HFFc6 (cell line): ENCODE measurements at regions not wholly inside any gene's neighbourhood (a gene's known extent, or its start where the extent isn't known, plus 50 kb on each side); places are given as distances from the start of the nearest gene placed in this dataset.
A peak's percentile ranks its signal among the peaks of the same experiment; 100 is the strongest.

ENCODE experiments used
- DNase-seq: peaks from one replicate; pipeline ENCODE4 v3.0.0-alpha.2; 2018
- H3K27ac Mint-ChIP-seq: 2 replicates; pipeline ENCODE4 v1.8.0; 2020; ENCODE audit warnings: mild to moderate bottlenecking, mixed read lengths
- H3K27me3 Mint-ChIP-seq: 2 replicates; pipeline ENCODE4 v1.8.0; 2021; ENCODE audit warnings: mild to moderate bottlenecking, moderate library complexity, mixed read lengths; ENCODE audit not compliant: insufficient read depth
- H3K36me3 Mint-ChIP-seq: 2 replicates; pipeline ENCODE4 v1.8.0; 2021; ENCODE audit warnings: low read depth, mixed read lengths
- H3K4me1 Mint-ChIP-seq: 2 replicates; pipeline ENCODE4 v1.8.0; 2020; ENCODE audit warnings: low read depth, mixed read lengths
- H3K4me3 Mint-ChIP-seq: 2 replicates; pipeline ENCODE4 v1.8.0; 2020; ENCODE audit warnings: mild to moderate bottlenecking, moderate library complexity, mixed read lengths
- H3K9me3 Mint-ChIP-seq: 2 replicates; pipeline ENCODE4 v1.8.0; 2020; ENCODE audit warnings: mild to moderate bottlenecking, mixed read lengths
- TF ChIP-seq, protein P1 (sequence below): fragments of 200-600 bp; sonication (generic); IDR thresholded peaks from 2 replicates; pipeline ENCODE4 v1.5.0; 2021; ENCODE audit warnings: antibody characterized with exemption, mild to moderate bottlenecking

GRCh38 chr12:25830456-25830855, 128.0 kb upstream of the RASSF8 start:
- peaks cover 57% of the 10 kb centered on the region for H3K4me1 Mint-ChIP-seq
- H3K27ac Mint-ChIP-seq = peak overlapping the region; percentile 89

DNA sequence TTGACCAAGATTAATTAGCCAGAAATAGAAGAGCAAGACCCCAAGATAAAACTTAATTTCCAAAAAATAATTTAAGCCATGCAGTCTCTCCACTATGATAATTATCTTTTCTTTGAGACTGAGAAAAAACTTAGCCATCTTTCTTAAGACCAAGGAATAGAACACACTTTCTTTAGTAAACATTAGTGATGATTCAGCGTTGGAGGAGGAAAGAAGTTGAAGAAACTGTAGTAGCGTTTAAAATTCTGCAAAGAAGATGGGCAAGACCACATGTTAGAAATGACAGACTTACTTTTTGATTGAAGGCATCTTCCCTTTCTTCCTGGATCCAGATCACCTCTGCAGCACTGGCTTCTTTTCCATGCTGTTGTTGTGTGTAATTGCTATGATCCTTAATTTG, 124.8 kb upstream of the RASSF8 start:
- H3K4me3 Mint-ChIP-seq = peak overlapping the region; percentile 22; the same call in 1 of the 2 replicates
- TF ChIP-seq, protein P1, sequence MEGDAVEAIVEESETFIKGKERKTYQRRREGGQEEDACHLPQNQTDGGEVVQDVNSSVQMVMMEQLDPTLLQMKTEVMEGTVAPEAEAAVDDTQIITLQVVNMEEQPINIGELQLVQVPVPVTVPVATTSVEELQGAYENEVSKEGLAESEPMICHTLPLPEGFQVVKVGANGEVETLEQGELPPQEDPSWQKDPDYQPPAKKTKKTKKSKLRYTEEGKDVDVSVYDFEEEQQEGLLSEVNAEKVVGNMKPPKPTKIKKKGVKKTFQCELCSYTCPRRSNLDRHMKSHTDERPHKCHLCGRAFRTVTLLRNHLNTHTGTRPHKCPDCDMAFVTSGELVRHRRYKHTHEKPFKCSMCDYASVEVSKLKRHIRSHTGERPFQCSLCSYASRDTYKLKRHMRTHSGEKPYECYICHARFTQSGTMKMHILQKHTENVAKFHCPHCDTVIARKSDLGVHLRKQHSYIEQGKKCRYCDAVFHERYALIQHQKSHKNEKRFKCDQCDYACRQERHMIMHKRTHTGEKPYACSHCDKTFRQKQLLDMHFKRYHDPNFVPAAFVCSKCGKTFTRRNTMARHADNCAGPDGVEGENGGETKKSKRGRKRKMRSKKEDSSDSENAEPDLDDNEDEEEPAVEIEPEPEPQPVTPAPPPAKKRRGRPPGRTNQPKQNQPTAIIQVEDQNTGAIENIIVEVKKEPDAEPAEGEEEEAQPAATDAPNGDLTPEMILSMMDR = no peak
- DNase-seq = no peak
- no peaks in the 10 kb centered on the region for H3K9me3 Mint-ChIP-seq
- H3K27ac Mint-ChIP-seq = peak overlapping the region; percentile 25; the same call in 1 of the 2 replicates
- no peaks in the 10 kb centered on the region; the same call in none of the 2 replicates for H3K27me3 Mint-ChIP-seq
- peaks cover 47% of the 10 kb centered on the region for H3K4me1 Mint-ChIP-seq
- H3K36me3 Mint-ChIP-seq = no peaks in the 10 kb centered on the region

More at GRCh38 chr12:25830456-25830855, 128.0 kb upstream of the RASSF8 start:
- Mint-ChIP-seq H3K27me3 (no peaks in the 10 kb centered on the region; the same call in none of the 2 replicates), H3K9me3 (no peaks in the 10 kb centered on the region), H3K36me3 (no peaks in the 10 kb centered on the region), H3K4me3 (peak overlapping the region; percentile 76)
- TF ChIP-seq, protein P1 = no peak
- DNase-seq = peak; percentile 82

GRCh38 chr12:25835385-25835784, 123.1 kb upstream of the RASSF8 start:
- TF ChIP-seq, protein P1 = no peak
- Mint-ChIP-seq H3K27me3 (no peaks in the 10 kb centered on the region; the same call in none of the 2 replicates), H3K4me1 (peaks cover 35% of the 10 kb centered on the region), H3K4me3 (no peak overlapping the region), H3K27ac (no peak overlapping the region), H3K36me3 (no peaks in the 10 kb centered on the region), H3K9me3 (no peaks in the 10 kb centered on the region)
- no peak for DNase-seq

DNA sequence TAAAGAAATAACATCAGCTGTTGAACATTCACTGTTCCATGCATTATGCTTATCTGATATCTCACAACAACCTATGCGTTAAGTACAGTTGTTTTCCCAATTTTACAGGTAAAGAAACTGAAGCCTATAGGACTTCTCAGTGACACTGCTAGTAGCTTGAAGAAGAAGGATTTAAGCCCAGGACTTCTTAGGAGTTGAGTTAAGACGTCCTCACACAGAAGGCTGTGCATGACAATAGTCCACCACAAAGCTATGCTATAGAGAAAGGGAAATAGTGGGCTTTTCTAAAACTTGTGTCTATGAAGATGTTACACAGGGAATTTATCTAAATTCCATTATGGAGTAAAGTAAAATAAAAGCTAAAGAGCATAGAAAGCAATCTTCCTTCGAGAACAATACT, 120.5 kb upstream of the RASSF8 start:
- H3K27ac Mint-ChIP-seq = no peak overlapping the region
- TF ChIP-seq, protein P1 = no peak

GRCh38 chr12:25839470-25839869, 119.0 kb upstream of the RASSF8 start:
- TF ChIP-seq, protein P1 = no peak
- DNase-seq = no peak
- H3K27me3 Mint-ChIP-seq = no peaks in the 10 kb centered on the region
- H3K9me3 Mint-ChIP-seq = no peaks in the 10 kb centered on the region
- H3K27ac Mint-ChIP-seq = no peak overlapping the region
- H3K4me3 Mint-ChIP-seq = no peak overlapping the region
- H3K36me3 Mint-ChIP-seq = no peaks in the 10 kb centered on the region
- peaks cover 23% of the 10 kb centered on the region for H3K4me1 Mint-ChIP-seq

More for the DNA sequence above, 120.5 kb upstream of the RASSF8 start:
- no peaks in the 10 kb centered on the region for H3K27me3 Mint-ChIP-seq
- H3K4me1 Mint-ChIP-seq = peaks cover 34% of the 10 kb centered on the region
- H3K4me3 Mint-ChIP-seq = no peak overlapping the region
- H3K36me3 Mint-ChIP-seq = no peaks in the 10 kb centered on the region
- DNase-seq = no peak
- H3K9me3 Mint-ChIP-seq = no peaks in the 10 kb centered on the region
